Endothelial cell of umbilical vein (primary cell): ENCODE measurements at regions not wholly inside any gene's neighbourhood (a gene's known extent, or its start where the extent isn't known, plus 50 kb on each side); places are given as distances from the start of the nearest gene placed in this dataset.

Source experiments
- CTCF ChIP-seq, 2 donors: IDR thresholded peaks; 1 replicate in 1 of 2; 2 replicates in 1 of 2; pipeline ENCODE4 v1.5.1; 2011; ENCODE audit warnings: low read length in 2 of 2, mild to moderate bottlenecking in 2 of 2, moderate library complexity in 2 of 2, control low read depth in 1 of 2, inconsistent platforms in 1 of 2, low read depth in 1 of 2; ENCODE audit not compliant: insufficient read depth in 1 of 2; ENCODE audit errors: extremely low read depth in 1 of 2
- EZH2 ChIP-seq: IDR thresholded peaks from 2 replicates; pipeline ENCODE4 v1.6.1; 2012; ENCODE audit warnings: borderline replicate concordance, low read depth, mild to moderate bottlenecking, moderate library complexity, low read length, inconsistent platforms; ENCODE audit not compliant: severe bottlenecking
- FOS ChIP-seq: IDR thresholded peaks from 2 replicates; pipeline ENCODE4 v1.6.1; 2011; ENCODE audit warnings: mild to moderate bottlenecking, low read length, moderate library complexity, borderline replicate concordance; ENCODE audit not compliant: insufficient read depth
- GATA2 ChIP-seq: IDR thresholded peaks from 2 replicates; pipeline ENCODE4 v1.7.0; 2011; ENCODE audit warnings: low read depth, mild to moderate bottlenecking, moderate library complexity, mixed read lengths, low read length; ENCODE audit not compliant: insufficient read length, insufficient read depth
- JUN ChIP-seq: IDR thresholded peaks from 2 replicates; pipeline ENCODE4 v1.6.1; 2011; ENCODE audit warnings: borderline replicate concordance, low read depth; ENCODE audit not compliant: insufficient read length, insufficient read depth
- MAX ChIP-seq: IDR thresholded peaks from 2 replicates; pipeline ENCODE4 v1.6.1; 2011; ENCODE audit not compliant: insufficient read depth, insufficient read length
- MYC ChIP-seq: IDR thresholded peaks from one replicate; pipeline ENCODE4 v1.6.1; 2011; ENCODE audit warnings: mild to moderate bottlenecking, low read depth, low read length
- POLR2A ChIP-seq: IDR thresholded peaks from 2 replicates; pipeline ENCODE4 v1.6.1; 2012; ENCODE audit warnings: low read depth, mild to moderate bottlenecking, control low read depth, low read length
- POLR2AphosphoS5 ChIP-seq: IDR thresholded peaks from 2 replicates; pipeline ENCODE4 v1.6.1; 2012; ENCODE audit warnings: low read depth, mild to moderate bottlenecking, control low read depth, low read length, moderate library complexity; ENCODE audit not compliant: insufficient read depth

GRCh38 chr15:93332168-93332553 is 243.2 kb upstream of the RGMA start:
- no peak for TF ChIP-seq CTCF (IDR thresholded peaks at IDR 0.05; ENCODE audit: extremely low read depth in 1 of 2, insufficient read depth in 1 of 2, low read depth in 1 of 2, low read length in 2 of 2)
- TF ChIP-seq MAX = no peak
- no peak for TF ChIP-seq POLR2AphosphoS5
- TF ChIP-seq POLR2A = no peak
- TF ChIP-seq EZH2 = no peak
- no peak for TF ChIP-seq FOS
- no peak for TF ChIP-seq GATA2
- TF ChIP-seq MYC = no peak
- TF ChIP-seq JUN = no peak
